ENCODE measurements at regions not wholly inside any gene's neighbourhood (a gene's known extent, or its start where the extent isn't known, plus 50 kb on each side); places are given as distances from the start of the nearest gene placed in this dataset.

DNA sequence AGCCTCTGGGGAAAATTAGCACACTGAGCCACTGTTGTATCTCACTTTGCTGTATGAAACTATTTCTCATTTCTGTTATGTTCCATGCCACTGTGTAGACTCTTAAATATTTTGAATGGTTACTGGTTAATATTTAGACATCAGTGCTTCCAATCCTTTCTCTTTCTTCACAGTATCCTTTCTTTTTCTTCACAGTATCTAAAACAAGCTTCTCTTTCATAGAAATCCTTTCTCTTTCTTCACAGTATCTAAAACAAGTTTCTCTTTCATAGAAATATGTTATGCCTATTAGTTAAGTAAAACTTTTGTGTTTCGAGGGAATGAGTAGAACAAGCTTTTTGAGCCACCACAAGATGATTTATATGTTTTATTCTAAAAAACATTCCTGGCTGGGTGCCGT is 326.8 kb upstream of the KLF12 start:
- TF ChIP-seq EP300 (IDR thresholded peaks at IDR 0.05) (no peak), POLR2A (IDR thresholded peaks at IDR 0.05) (no peak), POLR2AphosphoS5 (IDR thresholded peaks at IDR 0.05) (no peak), CTCF (IDR thresholded peaks at IDR 0.05) (no peak)
- no peak for ATAC-seq
- no peak overlapping the region for H3K4me3 ChIP-seq
- H3K27ac ChIP-seq = no peak overlapping the region
- no peaks in the 10 kb centered on the region for H3K4me1 ChIP-seq
- no peaks in the 10 kb centered on the region for H3K27me3 ChIP-seq
- 65% methylated on average over 2 of the region's 2 CpGs; no CpG with 5 or more reads in 1 of the 2 donors for WGBS, 2 donors (ENCODE audit: low coverage in 1 of 2)
- no peaks in the 10 kb centered on the region for H3K9me3 ChIP-seq
- H3K36me3 ChIP-seq = no peaks in the 10 kb centered on the region

DNA sequence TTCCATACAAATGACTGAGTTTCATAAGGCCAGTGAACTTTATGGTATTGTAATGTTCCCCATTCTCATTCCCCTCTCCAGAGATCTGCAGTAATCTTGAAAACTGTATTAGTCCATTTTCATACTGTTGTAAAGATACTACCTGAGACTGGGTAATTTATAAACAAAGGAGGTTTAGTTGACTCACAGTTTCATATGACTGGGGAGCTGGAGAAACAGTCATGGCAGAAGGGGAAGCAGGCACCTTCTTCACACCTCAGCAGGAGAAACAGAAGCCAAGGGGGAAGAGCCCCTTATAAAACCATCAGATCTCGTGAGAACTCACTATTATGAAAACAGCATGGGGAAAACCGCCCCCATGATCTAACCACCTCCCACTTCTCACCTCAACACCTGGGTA is 318.7 kb upstream of the KLF12 start:
- Histone ChIP-seq H3K4me3 (no peak overlapping the region), H3K9me3 (no peaks in the 10 kb centered on the region), H3K36me3 (no peaks in the 10 kb centered on the region), H3K27me3 (no peaks in the 10 kb centered on the region), H3K4me1 (no peaks in the 10 kb centered on the region), H3K27ac (no peak overlapping the region)
- ATAC-seq = no peak
- 76% methylated on average over 2 of the region's 2 CpGs; no CpG with 5 or more reads in 1 of the 2 donors for WGBS, 2 donors (ENCODE audit: low coverage in 1 of 2)
- TF ChIP-seq POLR2A (IDR thresholded peaks at IDR 0.05) (no peak), CTCF (IDR thresholded peaks at IDR 0.05) (no peak), POLR2AphosphoS5 (IDR thresholded peaks at IDR 0.05) (no peak), EP300 (IDR thresholded peaks at IDR 0.05) (no peak)

DNA sequence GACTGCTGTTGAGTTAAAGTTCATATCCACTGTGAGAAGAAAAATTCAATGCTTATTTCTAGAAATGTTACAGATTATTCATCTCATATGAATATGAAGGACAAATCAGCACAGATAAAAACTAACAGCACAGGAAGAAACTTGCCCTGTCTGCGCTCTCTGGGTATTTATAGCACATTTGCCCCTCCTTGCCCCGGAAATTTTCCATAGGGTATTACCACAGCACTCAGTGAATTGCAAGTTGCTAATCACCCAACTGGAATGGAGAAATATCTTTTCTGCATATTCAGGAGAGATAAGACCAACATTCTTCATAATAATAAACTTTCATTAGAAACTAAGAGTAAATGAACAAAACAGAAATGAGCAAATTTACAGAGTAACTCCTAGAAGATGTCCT is 318.0 kb upstream of the KLF12 start:
- H3K36me3 ChIP-seq = no peaks in the 10 kb centered on the region

DNA sequence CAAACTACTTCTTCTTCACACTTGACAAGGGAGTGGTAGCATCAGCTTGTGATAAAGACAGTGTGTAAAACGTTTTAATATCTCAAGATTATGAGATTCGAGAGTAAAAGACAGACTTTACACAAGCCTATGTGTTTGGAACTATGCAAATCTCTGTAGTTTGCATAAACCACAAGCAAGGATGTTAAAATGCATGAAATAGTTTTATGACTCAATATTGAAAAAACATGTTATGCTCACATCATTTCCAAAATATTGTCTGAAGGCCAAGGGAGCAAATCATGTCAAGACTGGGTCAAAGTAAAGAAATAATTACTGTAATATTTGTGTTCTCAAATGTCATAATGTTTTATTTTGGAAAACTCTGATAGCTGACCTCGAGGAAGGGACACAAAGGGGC is 316.8 kb upstream of the KLF12 start:
- no peak for TF ChIP-seq EP300 (IDR thresholded peaks at IDR 0.05)
- no peak for TF ChIP-seq CTCF (IDR thresholded peaks at IDR 0.05)
- no peak for TF ChIP-seq POLR2AphosphoS5 (IDR thresholded peaks at IDR 0.05)
- no peaks in the 10 kb centered on the region for H3K4me1 ChIP-seq
- H3K4me3 ChIP-seq = no peak overlapping the region
- H3K27me3 ChIP-seq = no peaks in the 10 kb centered on the region
- no peak for ATAC-seq
- no peaks in the 10 kb centered on the region for H3K36me3 ChIP-seq
- WGBS, 2 donors (ENCODE audit: low coverage in 1 of 2) = 49 to 56% methylated on average over 3 of the region's 3 CpGs
- no peak overlapping the region for H3K27ac ChIP-seq
- no peaks in the 10 kb centered on the region for H3K9me3 ChIP-seq

More for the DNA sequence above, 318.0 kb upstream of the KLF12 start:
- TF ChIP-seq EP300 (IDR thresholded peaks at IDR 0.05) (no peak), POLR2AphosphoS5 (IDR thresholded peaks at IDR 0.05) (no peak), CTCF (IDR thresholded peaks at IDR 0.05) (no peak), POLR2A (IDR thresholded peaks at IDR 0.05) (no peak)
- Histone ChIP-seq H3K4me3 (no peak overlapping the region), H3K27ac (no peak overlapping the region), H3K27me3 (no peaks in the 10 kb centered on the region), H3K9me3 (no peaks in the 10 kb centered on the region), H3K4me1 (no peaks in the 10 kb centered on the region)
- no peak for ATAC-seq
- 23 to 39% methylated on average over 2 of the region's 2 CpGs for WGBS, 2 donors (ENCODE audit: low coverage in 1 of 2)

DNA sequence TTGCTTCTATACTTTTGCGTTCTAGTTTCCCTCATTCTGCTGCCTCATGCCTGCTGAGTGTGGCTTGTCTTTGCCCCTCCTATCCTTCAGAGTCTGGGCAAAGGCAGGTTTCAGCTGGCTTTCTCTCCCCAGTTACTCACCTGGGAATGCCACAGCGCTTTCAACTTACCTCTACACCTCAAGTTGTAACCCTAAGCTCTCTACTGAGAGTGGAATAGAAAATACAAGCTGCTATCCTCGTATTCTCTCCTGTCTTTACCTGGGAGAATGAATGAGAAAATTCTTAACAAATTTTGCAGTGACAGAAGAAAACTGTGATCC is 316.3 kb upstream of the KLF12 start:
- H3K27me3 ChIP-seq = no peaks in the 10 kb centered on the region
- H3K4me1 ChIP-seq = no peaks in the 10 kb centered on the region
- TF ChIP-seq POLR2A (IDR thresholded peaks at IDR 0.05) = no peak
- TF ChIP-seq EP300 (IDR thresholded peaks at IDR 0.05) = no peak
- TF ChIP-seq POLR2AphosphoS5 (IDR thresholded peaks at IDR 0.05) = no peak
- TF ChIP-seq CTCF (IDR thresholded peaks at IDR 0.05) = no peak
- ATAC-seq = no peak
- H3K36me3 ChIP-seq = no peaks in the 10 kb centered on the region
- H3K27ac ChIP-seq = no peak overlapping the region
- H3K4me3 ChIP-seq = no peak overlapping the region
- 92 to 100% methylated on average over 1 to 3 of the region's 3 CpGs for WGBS, 2 donors (ENCODE audit: low coverage in 1 of 2)
- no peaks in the 10 kb centered on the region for H3K9me3 ChIP-seq

All from gastroesophageal sphincter (tissue), 4 donors.